ENCODE measurements at regions not wholly inside any gene's neighbourhood (a gene's known extent, or its start where the extent isn't known, plus 50 kb on each side); places are given as distances from the start of the nearest gene placed in this dataset.

DNA sequence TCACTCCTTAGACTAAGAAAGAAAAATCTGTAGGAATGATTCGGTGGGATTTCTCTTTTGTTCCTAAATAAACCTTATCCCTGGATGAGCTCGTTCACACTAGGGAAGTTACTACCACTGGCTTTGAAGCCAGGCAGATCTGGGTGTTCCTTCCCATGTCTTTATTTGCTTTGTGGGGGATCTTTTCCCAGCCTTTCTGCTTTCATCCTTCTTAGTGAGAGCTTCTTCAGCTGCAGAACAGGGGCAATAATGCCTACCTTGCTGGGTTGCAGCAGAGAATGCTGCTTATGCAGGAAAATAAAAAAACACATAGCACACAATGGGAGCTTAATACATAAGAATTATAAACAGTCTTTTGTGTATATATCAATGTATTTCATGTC is 292.1 kb downstream of the SOX11 start:
- CTCF ChIA-PET: no interaction called here
- Histone ChIP-seq H4K20me1 (ENCODE audit: low read length) (no peaks in the 10 kb centered on the region), H3K4me2 (ENCODE audit: low read length) (no peak overlapping the region), H3K4me1 (ENCODE audit: insufficient read depth, low read length) (no peaks in the 10 kb centered on the region), H3K9me3 (ENCODE audit: low read length) (no peaks in the 10 kb centered on the region), H3K4me3 (ENCODE audit: low read length) (no peak overlapping the region), H3K9me2 (replicated peaks; ENCODE audit: low read length) (no peaks in the 10 kb centered on the region), H2AFZ (ENCODE audit: low read length) (no peak overlapping the region), H3K27ac (ENCODE audit: low read length) (no peak overlapping the region), H3K9ac (ENCODE audit: low read length) (no peak overlapping the region), H3F3A (ENCODE audit: low read length, unreplicated experiment) (no peaks in the 10 kb centered on the region), H3K27me3 (ENCODE audit: low read length) (peaks cover 11% of the 10 kb centered on the region; the same call in 1 of the 2 replicates), H3K36me3 (ENCODE audit: low read depth, low read length) (no peaks in the 10 kb centered on the region), H3K79me2 (ENCODE audit: low read length) (no peaks in the 10 kb centered on the region)
- TF ChIP-seq, protein P1, sequence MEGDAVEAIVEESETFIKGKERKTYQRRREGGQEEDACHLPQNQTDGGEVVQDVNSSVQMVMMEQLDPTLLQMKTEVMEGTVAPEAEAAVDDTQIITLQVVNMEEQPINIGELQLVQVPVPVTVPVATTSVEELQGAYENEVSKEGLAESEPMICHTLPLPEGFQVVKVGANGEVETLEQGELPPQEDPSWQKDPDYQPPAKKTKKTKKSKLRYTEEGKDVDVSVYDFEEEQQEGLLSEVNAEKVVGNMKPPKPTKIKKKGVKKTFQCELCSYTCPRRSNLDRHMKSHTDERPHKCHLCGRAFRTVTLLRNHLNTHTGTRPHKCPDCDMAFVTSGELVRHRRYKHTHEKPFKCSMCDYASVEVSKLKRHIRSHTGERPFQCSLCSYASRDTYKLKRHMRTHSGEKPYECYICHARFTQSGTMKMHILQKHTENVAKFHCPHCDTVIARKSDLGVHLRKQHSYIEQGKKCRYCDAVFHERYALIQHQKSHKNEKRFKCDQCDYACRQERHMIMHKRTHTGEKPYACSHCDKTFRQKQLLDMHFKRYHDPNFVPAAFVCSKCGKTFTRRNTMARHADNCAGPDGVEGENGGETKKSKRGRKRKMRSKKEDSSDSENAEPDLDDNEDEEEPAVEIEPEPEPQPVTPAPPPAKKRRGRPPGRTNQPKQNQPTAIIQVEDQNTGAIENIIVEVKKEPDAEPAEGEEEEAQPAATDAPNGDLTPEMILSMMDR (conservative IDR thresholded peaks at IDR 0.05; ENCODE audit: low read depth, low read length): no peak
- TF ChIP-seq EZH2 (IDR thresholded peaks at IDR 0.05; ENCODE audit: low read length, unreplicated experiment) (no peak), EZH2phosphoT487 (IDR thresholded peaks at IDR 0.05; ENCODE audit: borderline replicate concordance, low read length) (no peak)
- no TSS peak for BruUV-seq (replicated peaks)
- intact Hi-C loops (cut with micrococcal nuclease): no loop called here
- POLR2A ChIA-PET (ENCODE audit: unreplicated experiment): no interaction called here
- no peak for DNase-seq
- ATAC-seq: no peak

DNA sequence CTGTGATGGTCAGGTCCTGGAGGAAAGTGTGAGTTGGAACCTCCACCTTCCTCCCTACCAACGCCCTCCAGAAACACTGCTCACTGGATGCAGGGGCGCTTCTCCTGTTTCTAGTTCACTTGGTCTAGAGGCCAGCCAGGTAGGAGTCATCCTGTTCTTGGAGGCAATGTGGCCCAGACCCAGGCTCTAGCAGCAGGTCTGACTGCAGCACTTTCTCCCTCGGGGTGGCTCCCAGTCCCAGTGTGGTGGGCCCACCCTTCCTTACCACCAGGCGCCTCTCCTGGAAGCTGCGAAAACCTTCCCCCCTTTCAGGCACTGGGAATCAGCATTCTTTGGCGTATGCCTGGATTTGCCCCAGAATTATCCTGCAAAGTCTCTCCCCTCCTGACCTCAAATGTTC is 292.8 kb downstream of the SOX11 start:
- Histone ChIP-seq H3K9me3 (ENCODE audit: low read length) (no peaks in the 10 kb centered on the region), H3K4me1 (ENCODE audit: insufficient read depth, low read length) (no peaks in the 10 kb centered on the region), H2AFZ (ENCODE audit: low read length) (no peak overlapping the region), H3K4me2 (ENCODE audit: low read length) (no peak overlapping the region), H3K9ac (ENCODE audit: low read length) (no peak overlapping the region), H3K9me2 (replicated peaks; ENCODE audit: low read length) (no peaks in the 10 kb centered on the region), H3K79me2 (ENCODE audit: low read length) (no peaks in the 10 kb centered on the region), H3K27ac (ENCODE audit: low read length) (no peak overlapping the region), H3K36me3 (ENCODE audit: low read depth, low read length) (no peaks in the 10 kb centered on the region), H3F3A (ENCODE audit: low read length, unreplicated experiment) (no peaks in the 10 kb centered on the region), H4K20me1 (ENCODE audit: low read length) (no peaks in the 10 kb centered on the region), H3K4me3 (ENCODE audit: low read length) (no peak overlapping the region), H3K27me3 (ENCODE audit: low read length) (peaks cover 11% of the 10 kb centered on the region; the same call in 1 of the 2 replicates)
- intact Hi-C loops (cut with micrococcal nuclease): no loop called here
- ChIA-PET CTCF (no interaction called here), POLR2A (ENCODE audit: unreplicated experiment) (no interaction called here)
- TF ChIP-seq EZH2 (IDR thresholded peaks at IDR 0.05; ENCODE audit: low read length, unreplicated experiment) (no peak), EZH2phosphoT487 (IDR thresholded peaks at IDR 0.05; ENCODE audit: borderline replicate concordance, low read length) (no peak)
- TF ChIP-seq, protein P1 (conservative IDR thresholded peaks at IDR 0.05; ENCODE audit: low read depth, low read length): no peak
- BruUV-seq (replicated peaks): no TSS peak
- no peak for DNase-seq
- ATAC-seq: no peak

DNA sequence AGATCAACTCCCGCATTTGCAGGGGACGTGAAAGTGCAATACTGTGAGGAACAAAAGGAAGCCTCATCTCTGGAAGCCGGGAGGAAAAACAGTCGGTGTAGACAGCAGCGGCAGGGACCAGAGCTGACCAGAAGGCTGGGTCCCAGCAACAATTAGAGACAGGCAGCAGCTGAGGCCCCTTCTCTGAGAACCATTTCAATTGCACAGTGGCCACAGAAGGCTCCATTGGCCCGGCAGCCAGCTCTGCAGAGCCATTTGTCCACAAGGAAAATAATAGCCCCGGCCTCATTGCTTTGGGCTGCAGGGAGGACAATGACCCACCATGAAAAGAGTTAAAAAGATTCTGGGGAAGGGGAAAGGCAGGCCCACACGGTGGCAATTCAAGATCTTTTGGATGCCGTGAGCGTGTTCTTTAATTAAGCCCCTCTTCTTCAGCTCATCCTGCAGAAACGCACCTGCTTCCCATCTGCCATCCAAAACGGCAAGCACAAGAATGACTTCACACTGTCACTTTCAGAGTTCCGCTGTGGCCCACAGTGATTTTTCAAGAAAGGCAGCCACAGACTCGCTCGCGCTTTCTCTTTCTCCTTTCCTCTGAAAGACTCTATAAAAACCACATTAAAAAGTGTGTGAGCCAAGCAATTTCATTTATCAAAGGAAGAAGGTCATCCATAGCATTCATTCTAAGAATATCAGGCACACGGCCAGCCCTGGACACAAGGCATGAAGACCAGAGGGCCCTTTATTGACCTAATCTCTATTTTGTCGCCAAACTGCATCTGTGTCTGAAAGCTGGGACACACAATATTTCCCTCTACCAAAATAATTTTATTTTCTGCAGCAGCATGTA is 293.6 kb downstream of the SOX11 start:
- DNase-seq (no peak), ATAC-seq (no peak)
- H3F3A ChIP-seq (ENCODE audit: low read length, unreplicated experiment): no peaks in the 10 kb centered on the region
- no TSS peak for BruUV-seq (replicated peaks)
- no peaks in the 10 kb centered on the region for H3K36me3 ChIP-seq (ENCODE audit: low read depth, low read length)
- CTCF ChIA-PET: no interaction called here
- intact Hi-C loops (cut with micrococcal nuclease): no loop called here
- POLR2A ChIA-PET (ENCODE audit: unreplicated experiment): no interaction called here
- H3K4me1 ChIP-seq (ENCODE audit: insufficient read depth, low read length): no peaks in the 10 kb centered on the region
- H3K4me3 ChIP-seq (ENCODE audit: low read length): no peak overlapping the region
- H3K9me3 ChIP-seq (ENCODE audit: low read length): no peaks in the 10 kb centered on the region
- H3K27ac ChIP-seq (ENCODE audit: low read length): no peak overlapping the region
- H3K9ac ChIP-seq (ENCODE audit: low read length): no peak overlapping the region
- no peaks in the 10 kb centered on the region for H4K20me1 ChIP-seq (ENCODE audit: low read length)
- H2AFZ ChIP-seq (ENCODE audit: low read length): no peak overlapping the region
- TF ChIP-seq, protein P1 (conservative IDR thresholded peaks at IDR 0.05; ENCODE audit: low read depth, low read length): no peak
- TF ChIP-seq EZH2 (IDR thresholded peaks at IDR 0.05; ENCODE audit: low read length, unreplicated experiment): no peak
- TF ChIP-seq EZH2phosphoT487 (IDR thresholded peaks at IDR 0.05; ENCODE audit: borderline replicate concordance, low read length): no peak
- H3K79me2 ChIP-seq (ENCODE audit: low read length): no peaks in the 10 kb centered on the region
- no peak overlapping the region for H3K4me2 ChIP-seq (ENCODE audit: low read length)
- H3K9me2 ChIP-seq (replicated peaks; ENCODE audit: low read length): no peaks in the 10 kb centered on the region
- peaks cover 11% of the 10 kb centered on the region; the same call in 1 of the 2 replicates for H3K27me3 ChIP-seq (ENCODE audit: low read length)
